Stimulated activated CD8-positive, alpha-beta memory T cell treated with anti-CD3 and anti-CD28 coated beads, Interleukin-2, amount 100 ng/mL, for 1 hour (primary cell): ENCODE measurements at regions not wholly inside any gene's neighbourhood (a gene's known extent, or its start where the extent isn't known, plus 50 kb on each side); places are given as distances from the start of the nearest gene placed in this dataset.

Experiments
- DNase-seq, 2 donors: peaks; one replicate each; pipeline ENCODE4 v3.0.0-alpha.2; 2020; ENCODE audit warnings: low read depth in 2 of 2

GRCh38 chr12:104858611-104859543 is 99.2 kb downstream of the SLC41A2 start:
- DNase-seq = no peak

DNA sequence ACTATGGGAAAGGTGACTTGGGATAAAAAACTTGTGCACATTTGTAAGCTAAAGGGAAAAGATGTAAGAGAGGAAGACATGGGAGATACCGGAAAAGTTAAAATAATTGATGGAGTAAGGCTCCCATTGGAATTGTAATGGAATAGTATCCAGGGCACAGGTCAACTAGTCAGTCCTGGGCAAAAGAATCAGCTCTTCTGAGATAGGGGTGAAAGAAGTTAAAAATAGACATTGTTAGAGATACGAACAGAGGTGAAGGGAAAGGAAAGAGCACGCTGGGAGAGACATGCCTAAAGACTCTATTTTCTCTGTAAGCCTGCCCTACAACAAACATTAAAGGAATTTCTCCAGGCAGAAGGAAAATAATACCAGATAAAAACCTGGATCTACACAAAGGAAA is 101.6 kb downstream of the SLC41A2 start:
- no peak for DNase-seq

DNA sequence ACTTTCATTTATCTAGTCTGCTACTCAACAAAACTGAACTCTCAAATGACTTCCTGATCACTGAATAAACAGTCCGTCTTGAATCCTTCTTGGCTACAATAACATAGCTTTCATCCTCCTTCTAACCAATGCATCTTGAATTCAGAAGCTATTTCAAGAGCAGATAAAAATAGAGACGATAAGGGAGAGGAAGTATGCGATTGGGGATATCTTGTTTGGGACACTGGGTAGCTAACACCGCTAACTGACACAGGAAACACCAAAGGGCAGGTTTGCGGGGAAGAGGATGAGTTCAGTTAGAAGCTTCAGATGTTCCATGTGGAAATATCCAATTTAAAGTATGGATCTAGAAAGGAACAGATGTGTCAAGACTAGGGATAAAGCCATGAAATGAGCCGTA is 102.5 kb downstream of the SLC41A2 start:
- DNase-seq = no peak

GRCh38 chr12:104852896-104853295 is 105.2 kb downstream of the SLC41A2 start:
- no peak for DNase-seq

DNA sequence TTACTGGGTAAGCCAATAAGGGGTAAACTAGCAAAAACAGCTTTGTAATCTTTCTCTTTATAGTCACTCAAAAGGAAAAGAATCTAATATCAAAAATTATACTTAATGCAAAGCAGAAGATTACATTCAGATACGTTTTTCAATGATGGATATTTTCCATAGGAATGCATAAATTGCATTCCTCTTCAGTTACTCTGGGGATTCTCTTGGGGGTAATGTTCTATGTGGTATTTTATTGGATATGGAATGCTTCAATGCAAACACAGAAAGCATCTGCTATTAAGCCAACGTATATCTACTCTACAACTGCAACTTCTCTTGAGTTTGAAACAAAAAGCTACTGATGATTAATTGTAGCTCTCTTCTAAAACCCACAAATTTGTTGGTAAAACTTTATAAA is 106.0 kb downstream of the SLC41A2 start:
- DNase-seq = no peak

GRCh38 chr12:104850781-104851180 is 107.3 kb downstream of the SLC41A2 start:
- DNase-seq = no peak

- DNase-seq = no peak
Observed at GRCh38 chr12:104846056-104846767, 111.9 kb downstream of the SLC41A2 start.

GRCh38 chr12:104844123-104844522 is 114.0 kb downstream of the SLC41A2 start:
- no peak for DNase-seq

- DNase-seq = no peak
Observed at GRCh38 chr12:104840262-104840661, 117.8 kb downstream of the SLC41A2 start.

DNA sequence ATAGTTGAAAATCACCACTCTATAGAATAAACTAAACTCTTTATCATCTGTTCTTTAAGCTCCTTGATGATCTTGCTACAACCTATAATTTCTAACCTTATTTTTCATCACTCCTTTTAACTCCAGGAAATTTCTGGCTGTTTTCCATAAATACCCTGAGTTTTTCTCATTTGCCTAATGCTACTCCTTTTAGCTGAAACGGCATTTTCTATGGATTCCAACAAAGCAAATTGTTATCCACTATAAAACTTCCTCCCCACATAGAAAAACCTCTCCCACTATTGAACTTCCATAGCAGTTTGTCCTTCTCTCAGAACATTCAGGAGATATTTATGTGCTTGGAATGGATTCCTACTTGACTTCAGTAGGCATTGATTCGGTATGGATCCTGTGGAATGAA is 122.8 kb downstream of the SLC41A2 start:
- no peak for DNase-seq

GRCh38 chr12:104834607-104835006 is 123.5 kb downstream of the SLC41A2 start:
- DNase-seq = no peak

GRCh38 chr12:104833756-104834155 is 124.3 kb downstream of the SLC41A2 start:
- no peak for DNase-seq

DNA sequence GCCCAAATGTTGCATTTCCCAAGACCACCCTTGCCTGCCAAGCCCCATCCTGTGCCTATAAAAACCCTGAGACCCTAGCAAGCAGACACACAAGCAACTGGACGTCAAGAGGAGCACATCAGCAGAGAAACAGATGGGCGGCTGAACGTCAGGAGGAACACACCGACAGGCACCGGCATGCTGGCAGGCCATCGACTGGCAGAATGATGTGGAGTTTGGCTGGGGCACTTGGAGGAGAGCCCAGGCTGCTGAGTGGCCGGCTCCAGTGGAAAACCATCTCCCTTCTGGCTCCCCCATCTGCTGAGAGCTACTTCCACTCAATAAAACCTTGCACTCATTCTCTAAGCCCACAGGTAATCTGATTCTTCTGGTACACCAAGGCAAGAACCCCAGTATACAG is 130.1 kb downstream of the SLC41A2 start:
- DNase-seq = no peak

DNA sequence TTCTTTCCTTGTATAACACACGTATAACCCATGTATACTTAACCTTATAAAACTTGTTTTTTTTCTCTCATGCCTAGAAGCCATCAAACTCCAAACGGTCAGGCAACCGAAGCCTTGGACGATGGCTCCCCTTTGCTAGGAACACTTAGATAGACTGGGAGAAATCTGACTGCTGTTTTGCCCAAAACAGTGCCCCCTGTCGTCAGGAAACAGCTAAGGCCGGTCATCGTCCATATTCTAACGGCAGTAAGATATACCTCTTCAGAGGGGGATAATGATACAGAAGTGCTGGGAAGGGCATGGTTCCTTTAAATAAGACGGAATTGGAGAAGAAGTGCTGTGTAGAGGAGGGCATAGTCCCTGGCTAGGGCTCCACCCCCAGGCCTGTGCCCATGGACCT is 130.5 kb downstream of the SLC41A2 start:
- DNase-seq = no peak

- no peak for DNase-seq
Observed at GRCh38 chr12:104825408-104825807, 132.7 kb downstream of the SLC41A2 start.

- DNase-seq = no peak
Observed at GRCh38 chr12:104823985-104824461, 134.1 kb downstream of the SLC41A2 start.

GRCh38 chr12:104822941-104823340 is 135.1 kb downstream of the SLC41A2 start:
- no peak for DNase-seq

- no peak for DNase-seq
Observed at GRCh38 chr12:104816845-104817503, 141.1 kb downstream of the SLC41A2 start.

DNA sequence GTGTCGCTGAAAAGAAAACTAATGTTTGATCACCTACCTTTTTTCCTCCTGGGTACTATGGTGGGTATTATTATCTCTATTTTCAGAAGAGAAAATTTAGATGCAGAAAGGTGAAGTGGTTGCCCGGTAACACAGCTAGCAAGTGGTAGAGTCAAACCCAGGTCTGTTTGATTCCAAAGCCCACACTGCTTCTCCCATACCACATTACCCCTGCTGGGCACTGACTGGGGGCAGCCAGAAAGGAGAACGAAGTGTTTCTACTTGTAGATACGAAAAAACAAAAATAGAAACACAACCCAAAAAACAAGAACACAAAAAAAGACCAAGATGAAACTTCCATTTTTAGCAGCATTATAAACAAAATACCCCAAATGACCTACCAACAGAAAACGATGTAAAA is 142.2 kb downstream of the SLC41A2 start:
- DNase-seq = no peak

GRCh38 chr12:104814944-104815343 is 143.1 kb downstream of the SLC41A2 start:
- no peak for DNase-seq
